ENCODE measurements at regions not wholly inside any gene's neighbourhood (a gene's known extent, or its start where the extent isn't known, plus 50 kb on each side); places are given as distances from the start of the nearest gene placed in this dataset.

GRCh38 chr11:23884341-23884740 is 612.5 kb upstream of the LUZP2 start:
- TF ChIP-seq CTCF (IDR thresholded peaks at IDR 0.05) (no peak), POLR2A (IDR thresholded peaks at IDR 0.05) (no peak)
